Spinal cord (tissue), 9 donors: ENCODE measurements at regions not wholly inside any gene's neighbourhood (a gene's known extent, or its start where the extent isn't known, plus 50 kb on each side); places are given as distances from the start of the nearest gene placed in this dataset.

ENCODE experiments used
- DNase-seq, 6 donors: peaks; one replicate each; pipeline versions ENCODE4 v3.0.0 to v3.0.0-alpha.2; 2013 to 2015; ENCODE audit warnings: low spot score in 6 of 6, low read depth in 4 of 6
- H3K27ac ChIP-seq: one replicate; pipeline ENCODE4 v1.5.1; 2013; ENCODE audit warnings: low read depth, low read length, control low read depth
- H3K27me3 ChIP-seq: one replicate; pipeline ENCODE4 v1.6.1; 2013; ENCODE audit warnings: low read length; ENCODE audit not compliant: control insufficient read depth, insufficient read depth
- H3K36me3 ChIP-seq: one replicate; pipeline ENCODE4 v1.6.1; 2013; ENCODE audit warnings: low read length; ENCODE audit not compliant: control insufficient read depth, insufficient read depth
- H3K4me1 ChIP-seq: one replicate; pipeline ENCODE4 v1.6.1; 2013; ENCODE audit warnings: low read length; ENCODE audit not compliant: control insufficient read depth, insufficient read depth
- H3K4me3 ChIP-seq: one replicate; pipeline ENCODE4 v1.5.1; 2013; ENCODE audit warnings: low read depth, low read length, control low read depth
- H3K9me3 ChIP-seq: one replicate; pipeline ENCODE4 v1.6.1; 2013; ENCODE audit warnings: low read length; ENCODE audit not compliant: control insufficient read depth, insufficient read depth
- WGBS: methylation state at CpG from one replicate; pipeline ENCODE4 v1.1.5; 2013; ENCODE audit warnings: missing lambda C conversion rate; ENCODE audit not compliant: insufficient coverage; 5-methylcytosine and 5-hydroxymethylcytosine counted together
- donor health status: healthy.

- no peaks in the 10 kb centered on the region for H3K9me3 ChIP-seq
- 10% methylated on average over 18 of the region's 26 CpGs for WGBS
- H3K4me3 ChIP-seq: no peak overlapping the region
- H3K4me1 ChIP-seq: peaks cover 26% of the 10 kb centered on the region
- H3K27ac ChIP-seq: no peak overlapping the region
- H3K36me3 ChIP-seq: no peaks in the 10 kb centered on the region
- H3K27me3 ChIP-seq: peaks cover 13% of the 10 kb centered on the region
- peak in 2 of 6 donors; percentile 66 to 75 for DNase-seq
Observed at GRCh38 chr6:170080828-170081371, 210.0 kb downstream of the DLL1 start.

DNA sequence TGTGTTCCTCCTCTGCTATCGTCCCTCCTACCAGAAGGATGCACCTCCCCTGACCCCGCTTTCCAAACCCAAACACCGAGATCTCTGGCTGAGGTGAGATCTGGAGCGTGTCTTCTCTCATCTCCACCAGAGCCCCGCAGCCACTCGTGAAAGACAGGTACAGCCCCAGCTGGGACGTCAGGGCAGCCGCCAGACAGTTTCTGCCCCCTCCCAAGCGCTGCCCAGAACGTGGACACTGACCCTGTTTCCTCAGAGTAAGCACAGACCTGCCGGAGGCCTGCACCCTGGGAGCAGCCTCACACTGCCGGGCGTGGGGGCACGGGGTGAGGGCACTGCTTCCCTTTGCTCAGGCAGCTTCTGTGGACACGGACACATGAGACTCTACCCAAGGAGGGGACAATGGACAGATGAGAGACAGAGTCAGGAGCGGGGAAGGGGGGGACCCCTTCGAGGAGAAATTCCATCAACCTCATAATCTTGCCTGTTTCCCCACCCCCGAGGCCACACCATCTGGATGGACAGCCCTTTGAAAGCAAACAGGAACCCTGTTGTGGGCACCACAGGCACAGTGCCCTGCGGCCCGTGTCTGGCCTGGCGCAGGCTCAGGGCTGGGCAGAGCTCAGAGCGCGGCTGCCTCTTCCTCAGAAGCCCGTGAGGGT lies 210.6 kb downstream of the DLL1 start:
- 59% methylated on average over 20 of the region's 24 CpGs for WGBS
- no peak for DNase-seq

GRCh38 chr6:170076466-170077165 lies 214.3 kb downstream of the DLL1 start:
- peaks cover 25% of the 10 kb centered on the region for H3K4me1 ChIP-seq
- no peaks in the 10 kb centered on the region for H3K9me3 ChIP-seq
- no peaks in the 10 kb centered on the region for H3K36me3 ChIP-seq
- DNase-seq: no peak
- no peak overlapping the region for H3K27ac ChIP-seq
- 86% methylated on average over 17 of the region's 21 CpGs for WGBS
- no peak overlapping the region for H3K4me3 ChIP-seq
- peaks cover 9% of the 10 kb centered on the region for H3K27me3 ChIP-seq

More for the DNA sequence above, 210.6 kb downstream of the DLL1 start:
- Histone ChIP-seq H3K27ac (no peak overlapping the region), H3K4me1 (peaks cover 26% of the 10 kb centered on the region), H3K27me3 (peaks cover 13% of the 10 kb centered on the region), H3K4me3 (no peak overlapping the region), H3K36me3 (no peaks in the 10 kb centered on the region), H3K9me3 (no peaks in the 10 kb centered on the region)

- 46% methylated on average over 16 of the region's 19 CpGs for WGBS
- peak in 1 of 6 donors; percentile 55 for DNase-seq
- Histone ChIP-seq H3K4me3 (no peak overlapping the region), H3K9me3 (no peaks in the 10 kb centered on the region), H3K4me1 (peaks cover 17% of the 10 kb centered on the region), H3K27me3 (peaks cover 7% of the 10 kb centered on the region), H3K36me3 (no peaks in the 10 kb centered on the region), H3K27ac (no peak overlapping the region)
Observed at GRCh38 chr6:170075659-170076223, 215.1 kb downstream of the DLL1 start.

GRCh38 chr6:170074907-170075306 lies 216.0 kb downstream of the DLL1 start:
- DNase-seq: no peak
- WGBS: 98% methylated on average over 10 of the region's 17 CpGs
- H3K4me1 ChIP-seq: peaks cover 10% of the 10 kb centered on the region

DNA sequence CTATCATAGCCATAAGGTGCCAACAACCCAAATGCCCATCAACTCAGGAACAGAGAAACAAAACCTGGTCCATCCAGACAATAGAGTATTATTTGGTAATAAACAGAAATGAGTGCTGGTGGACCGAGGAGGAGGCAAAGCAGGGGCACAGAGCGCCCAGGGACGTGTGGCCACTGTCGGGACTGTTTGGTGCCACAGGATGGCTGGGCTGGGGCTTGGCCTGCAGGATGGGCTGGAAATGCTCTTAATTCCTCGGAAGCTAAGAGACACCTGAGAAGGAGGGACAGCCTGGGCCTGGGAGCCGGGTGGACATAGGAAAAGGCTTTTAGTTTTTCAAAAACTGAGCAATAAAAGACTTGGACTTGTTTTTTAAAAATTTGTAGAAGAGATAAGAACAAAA lies 216.4 kb downstream of the DLL1 start:
- H3K4me1 ChIP-seq: peaks cover 10% of the 10 kb centered on the region
- no peaks in the 10 kb centered on the region for H3K36me3 ChIP-seq
- H3K27me3 ChIP-seq: no peaks in the 10 kb centered on the region
- 93% methylated on average over 6 of the region's 6 CpGs for WGBS
- DNase-seq: no peak
- H3K9me3 ChIP-seq: no peaks in the 10 kb centered on the region
- no peak overlapping the region for H3K4me3 ChIP-seq
- H3K27ac ChIP-seq: no peak overlapping the region

More at GRCh38 chr6:170074907-170075306, 216.0 kb downstream of the DLL1 start:
- H3K4me3 ChIP-seq: no peak overlapping the region
- no peaks in the 10 kb centered on the region for H3K27me3 ChIP-seq
- no peaks in the 10 kb centered on the region for H3K9me3 ChIP-seq
- no peaks in the 10 kb centered on the region for H3K36me3 ChIP-seq
- no peak overlapping the region for H3K27ac ChIP-seq

- no peaks in the 10 kb centered on the region for H3K27me3 ChIP-seq
- H3K36me3 ChIP-seq: no peaks in the 10 kb centered on the region
- H3K4me3 ChIP-seq: no peak overlapping the region
- WGBS: 86% methylated on average over 12 of the region's 13 CpGs
- H3K4me1 ChIP-seq: peaks cover 10% of the 10 kb centered on the region
- no peak for DNase-seq
- no peaks in the 10 kb centered on the region for H3K9me3 ChIP-seq
- no peak overlapping the region for H3K27ac ChIP-seq
Observed at GRCh38 chr6:170073846-170074245, 217.0 kb downstream of the DLL1 start.

GRCh38 chr6:170072246-170072645 lies 218.6 kb downstream of the DLL1 start:
- DNase-seq: no peak
- Histone ChIP-seq H3K36me3 (no peaks in the 10 kb centered on the region), H3K9me3 (no peaks in the 10 kb centered on the region), H3K27me3 (no peaks in the 10 kb centered on the region), H3K27ac (no peak overlapping the region), H3K4me3 (no peak overlapping the region), H3K4me1 (peaks cover 21% of the 10 kb centered on the region)
- WGBS: 97% methylated on average over 11 of the region's 11 CpGs

DNA sequence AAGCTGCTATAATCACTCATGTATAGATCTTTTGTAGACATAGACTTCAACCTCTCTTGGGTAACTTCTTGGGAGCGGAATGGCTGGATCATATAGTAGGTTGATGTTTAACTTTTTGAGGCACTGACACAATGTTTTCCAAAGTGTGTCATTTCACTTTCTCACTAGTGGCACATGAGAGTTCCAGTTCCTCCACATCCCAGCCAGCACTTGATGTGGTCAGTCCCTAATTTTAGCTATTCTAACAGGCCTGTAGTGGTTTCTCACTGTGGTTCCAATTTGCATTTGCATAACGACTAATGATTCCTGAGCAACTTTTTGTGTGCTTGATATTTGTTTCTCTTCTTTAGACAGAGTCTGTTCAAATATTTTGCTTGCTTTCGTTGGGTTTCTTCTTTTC lies 221.3 kb downstream of the DLL1 start:
- no CpG with 5 or more reads among the region's 3 CpGs for WGBS
- no peaks in the 10 kb centered on the region for H3K9me3 ChIP-seq
- no peaks in the 10 kb centered on the region for H3K36me3 ChIP-seq
- peaks cover 19% of the 10 kb centered on the region for H3K4me1 ChIP-seq
- H3K27me3 ChIP-seq: no peaks in the 10 kb centered on the region
- no peak for DNase-seq
- H3K4me3 ChIP-seq: no peak overlapping the region
- H3K27ac ChIP-seq: no peak overlapping the region
